ENCODE measurements at regions not wholly inside any gene's neighbourhood (a gene's known extent, or its start where the extent isn't known, plus 50 kb on each side); places are given as distances from the start of the nearest gene placed in this dataset.

DNA sequence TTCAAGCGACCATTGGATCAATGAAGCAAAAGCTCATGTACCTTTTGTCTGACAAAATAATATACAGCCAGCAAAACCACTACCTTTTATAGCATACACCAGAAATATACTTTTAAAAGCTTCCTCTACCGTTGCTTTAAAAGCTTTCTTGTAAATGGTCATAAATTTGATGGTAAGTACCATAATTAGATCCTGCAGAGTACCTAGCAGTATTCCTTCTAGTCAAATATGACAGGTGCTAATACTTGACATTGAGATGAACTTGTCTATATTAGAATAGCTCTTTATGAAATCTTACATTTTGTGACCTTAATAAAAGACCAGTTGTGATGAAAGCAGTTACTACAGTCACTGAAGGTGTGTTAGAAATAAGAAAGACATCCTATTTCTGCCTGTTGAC is 340.5 kb upstream of the ANO3 start:
- DNase-seq: no peak

DNA sequence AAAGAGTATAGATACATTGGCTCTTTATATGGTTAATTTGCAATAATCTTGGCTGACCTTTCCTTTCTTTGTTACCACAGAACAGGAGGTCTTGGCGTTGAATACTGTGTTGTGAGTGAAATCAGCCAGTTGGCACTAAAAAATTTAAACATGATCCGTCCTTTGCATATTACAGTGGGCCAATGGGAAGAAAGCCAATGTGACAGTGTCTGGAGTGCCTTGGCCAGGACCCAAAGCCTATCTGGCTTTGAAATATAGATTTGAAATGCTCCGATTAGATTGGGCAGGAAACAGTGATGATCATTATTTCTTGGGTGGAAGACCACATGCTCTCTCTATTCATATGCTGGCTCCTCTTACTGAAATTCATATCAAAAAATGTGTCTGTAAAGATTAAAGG is 339.6 kb upstream of the ANO3 start:
- DNase-seq: no peak

DNA sequence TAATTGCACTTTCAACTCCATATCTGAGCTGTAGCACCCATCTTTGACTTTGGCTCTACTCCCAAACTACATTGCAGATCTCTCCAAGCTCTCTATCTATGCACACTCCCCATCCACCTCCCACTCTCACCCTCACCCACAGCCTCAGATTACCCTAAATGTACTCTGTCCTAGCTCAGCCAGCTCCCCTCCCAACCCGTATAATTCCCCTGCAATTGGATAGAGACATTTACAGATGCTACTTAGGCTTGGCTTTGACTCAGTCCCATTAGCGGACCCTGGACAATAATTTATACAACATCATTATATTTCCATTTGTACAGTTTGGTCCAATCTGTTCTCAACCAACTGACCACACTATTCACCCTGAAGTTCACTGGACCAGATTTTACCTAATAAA is 338.9 kb upstream of the ANO3 start:
- no peak for DNase-seq

DNA sequence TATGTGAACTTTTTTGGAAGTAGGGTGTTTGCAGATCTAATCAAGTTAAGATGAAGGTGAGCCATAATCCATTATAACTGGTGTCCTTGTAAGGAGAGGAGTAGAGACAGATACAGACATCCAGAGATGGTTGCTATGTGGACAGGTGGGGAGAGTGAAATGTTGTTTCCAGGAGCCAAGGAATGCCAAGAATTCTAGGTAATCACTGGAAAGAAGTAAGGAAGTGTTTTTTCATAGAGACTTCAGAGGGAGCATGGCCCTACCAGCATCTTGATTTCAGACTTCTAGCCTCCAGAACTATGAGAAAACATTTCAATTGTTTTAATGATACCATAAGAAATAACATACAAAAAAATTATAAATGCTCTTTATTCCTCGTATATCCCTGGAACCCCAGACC is 320.5 kb upstream of the ANO3 start:
- DNase-seq: no peak

DNA sequence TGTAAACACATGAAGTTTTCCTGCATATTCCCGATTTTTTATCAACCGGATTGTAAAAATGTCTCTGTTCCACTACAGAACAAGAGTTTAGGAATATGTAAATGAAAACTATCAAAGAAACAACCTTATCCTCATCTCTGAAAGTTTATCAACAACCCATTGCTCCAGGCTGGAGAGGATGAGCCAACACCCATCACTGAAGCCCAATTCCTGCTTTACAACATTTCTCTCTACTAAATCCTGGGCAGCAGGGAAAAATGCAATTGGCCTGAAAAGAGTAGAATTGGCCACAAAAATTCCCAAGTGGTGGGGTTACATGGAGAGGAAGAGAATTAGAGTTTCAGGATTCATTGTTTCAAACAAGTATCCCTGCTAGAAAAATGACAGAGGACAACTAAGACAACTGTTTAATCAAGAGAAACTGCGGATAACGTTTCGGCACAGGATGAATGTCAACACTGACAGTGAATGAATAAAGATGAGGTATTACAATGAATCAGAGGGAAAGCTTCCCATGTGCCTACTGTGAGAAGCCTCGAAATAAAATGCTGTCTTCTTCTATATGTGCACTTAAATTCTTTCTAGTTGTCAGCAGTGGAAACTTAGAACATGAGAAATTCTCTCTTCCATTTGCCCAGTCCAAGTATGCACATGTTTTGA is 317.3 kb upstream of the ANO3 start:
- DNase-seq: no peak

DNA sequence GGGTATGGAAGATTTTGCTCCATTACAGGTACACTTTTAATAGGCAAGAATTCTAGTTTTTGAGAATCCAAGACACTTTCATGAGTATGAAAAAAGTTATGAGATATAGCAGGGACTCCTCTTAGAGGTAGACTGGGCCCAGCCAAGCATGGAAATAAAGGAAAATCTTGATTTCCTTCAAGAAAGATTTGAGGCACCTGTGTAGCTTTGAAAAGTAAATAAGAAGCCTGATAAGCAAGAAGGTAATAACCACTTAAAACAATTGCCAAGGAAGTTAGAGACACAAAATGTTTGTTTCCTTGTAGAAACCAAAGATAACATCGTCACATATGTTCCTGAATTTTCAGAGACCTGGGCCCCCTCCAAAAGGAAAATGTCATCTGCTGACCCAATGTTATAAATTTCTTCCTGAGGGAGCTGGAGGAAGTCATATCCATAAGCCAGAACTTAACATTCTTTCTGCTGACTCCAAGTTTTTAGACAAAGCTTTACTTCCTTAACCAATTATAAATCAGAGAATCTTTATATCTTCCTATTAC is 314.5 kb upstream of the ANO3 start:
- DNase-seq: no peak

DNA sequence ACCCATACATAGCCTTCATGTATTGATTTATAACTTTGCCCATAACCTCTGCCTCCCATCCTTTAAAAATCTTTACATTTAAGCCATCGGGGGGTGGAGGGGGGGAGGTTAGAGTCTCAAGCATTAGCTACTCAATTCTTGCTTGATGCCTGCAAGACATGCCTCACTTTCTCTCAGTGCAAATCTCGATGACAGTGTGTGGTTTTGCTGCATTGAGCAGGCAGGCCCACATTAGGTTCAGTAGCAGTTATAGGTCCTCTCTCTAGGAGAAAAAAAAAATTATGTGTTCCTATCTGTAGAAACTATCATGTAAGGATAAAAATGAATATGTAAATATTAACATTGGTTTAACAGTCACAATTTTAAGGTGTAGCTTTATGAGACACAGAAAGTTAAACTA is 314.0 kb upstream of the ANO3 start:
- DNase-seq: no peak

DNA sequence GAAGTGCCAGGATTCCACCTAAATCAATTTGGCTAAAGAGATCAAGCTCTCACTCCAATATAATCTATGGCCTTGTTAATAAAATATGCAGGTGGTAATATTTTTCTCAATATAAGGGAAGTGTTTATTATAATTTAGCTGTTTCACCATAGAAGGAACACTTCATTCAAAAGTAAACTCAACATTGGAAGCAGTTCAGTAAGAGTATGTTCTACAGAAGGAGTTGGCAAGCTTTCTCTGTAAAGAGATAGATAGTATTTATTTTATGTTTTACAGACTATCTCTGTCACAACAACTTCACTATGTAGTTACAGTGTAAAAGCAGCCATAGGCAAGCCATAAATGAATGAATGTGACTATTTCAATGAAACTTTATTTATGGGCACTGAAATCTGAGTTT is 313.6 kb upstream of the ANO3 start:
- DNase-seq: no peak

DNA sequence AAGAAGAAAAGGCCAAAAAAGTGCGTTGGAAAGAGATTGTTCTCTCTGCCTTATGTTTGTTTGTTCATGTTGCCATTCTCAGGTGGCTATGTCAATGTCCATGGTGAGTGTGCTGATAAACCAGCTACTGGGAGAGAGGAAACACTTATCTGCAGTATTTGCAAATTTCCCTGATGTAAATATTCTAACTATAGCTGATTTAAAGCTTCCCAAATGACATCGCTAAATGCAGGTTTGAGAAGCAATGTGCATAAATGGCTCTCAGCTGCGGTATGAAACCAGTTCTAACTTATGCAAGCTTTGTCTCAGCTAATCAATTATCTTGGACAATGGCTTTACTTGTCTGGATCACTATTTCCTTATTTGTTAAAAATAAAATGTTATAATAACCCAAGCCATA is 312.5 kb upstream of the ANO3 start:
- DNase-seq: no peak

DNA sequence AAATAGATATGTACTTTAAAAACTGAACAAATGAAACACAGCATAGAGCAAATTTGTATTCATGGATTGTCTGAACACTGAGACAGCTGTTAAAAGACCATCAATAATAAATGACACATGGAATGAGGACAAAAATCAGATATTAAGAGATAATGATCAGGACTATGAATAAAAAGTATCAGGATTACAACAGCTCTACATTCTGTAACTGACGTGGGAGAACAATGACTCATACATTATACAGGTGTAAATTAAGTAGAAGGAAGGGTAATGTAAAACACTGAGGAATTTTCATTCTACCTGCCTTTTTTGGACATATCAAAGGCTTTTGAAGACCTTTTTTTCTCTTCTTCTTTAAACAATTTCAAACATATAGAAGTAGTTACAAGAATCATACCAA is 310.9 kb upstream of the ANO3 start:
- no peak for DNase-seq

DNA sequence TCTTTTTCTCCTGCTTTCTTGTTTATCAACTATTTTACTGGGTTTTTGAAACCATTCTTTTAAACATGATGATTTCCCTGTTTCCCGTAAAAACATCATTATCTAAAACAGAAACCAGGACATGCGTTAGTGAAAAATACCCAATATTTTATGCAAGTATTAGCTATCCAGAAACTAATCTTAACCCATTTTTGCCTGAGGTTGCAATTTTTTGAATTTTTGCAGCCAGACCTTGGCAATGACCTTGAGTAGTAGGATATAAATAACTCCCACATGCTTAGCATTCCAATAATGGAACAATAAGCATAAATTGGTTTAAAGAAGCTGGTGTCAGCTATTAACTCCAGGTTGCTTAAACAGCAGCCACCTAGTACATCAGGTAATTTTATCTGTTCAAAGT is 308.9 kb upstream of the ANO3 start:
- DNase-seq: no peak

DNA sequence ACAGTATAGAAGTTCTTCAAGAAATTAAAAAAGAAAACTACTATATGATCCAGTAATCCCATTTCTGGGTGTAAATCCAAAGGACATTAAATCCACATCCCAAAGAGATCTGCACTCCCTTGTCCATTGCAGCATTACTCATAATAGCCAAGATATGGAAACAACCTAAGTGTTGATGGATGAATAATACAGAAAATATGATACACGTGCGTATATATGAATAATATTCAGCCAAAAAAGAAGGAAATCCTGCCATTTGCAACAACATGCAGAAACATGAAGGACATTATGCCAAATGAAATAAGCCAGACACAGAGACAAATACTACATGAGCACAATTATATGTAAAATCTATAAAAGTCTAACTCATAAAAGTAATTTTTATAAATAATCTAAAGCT is 306.3 kb upstream of the ANO3 start:
- no peak for DNase-seq

DNA sequence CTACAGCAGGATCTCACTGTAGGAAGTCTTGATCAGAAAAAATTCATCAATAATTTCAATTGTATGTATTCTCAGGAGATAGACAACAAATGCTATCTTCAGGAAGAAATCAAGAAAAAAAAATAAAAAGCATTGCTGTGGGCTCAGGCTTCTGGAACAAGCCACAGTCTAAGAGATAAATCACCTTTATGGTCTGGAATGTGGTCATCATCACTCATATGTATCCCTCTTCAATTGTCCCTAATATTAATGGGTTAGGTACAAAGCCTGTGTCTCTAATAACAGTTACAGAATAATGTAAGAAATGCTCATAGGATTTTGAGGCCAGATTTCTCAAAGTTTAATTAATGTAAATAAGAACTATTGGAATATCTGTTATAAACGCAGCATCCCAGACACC is 305.9 kb upstream of the ANO3 start:
- DNase-seq: no peak

DNA sequence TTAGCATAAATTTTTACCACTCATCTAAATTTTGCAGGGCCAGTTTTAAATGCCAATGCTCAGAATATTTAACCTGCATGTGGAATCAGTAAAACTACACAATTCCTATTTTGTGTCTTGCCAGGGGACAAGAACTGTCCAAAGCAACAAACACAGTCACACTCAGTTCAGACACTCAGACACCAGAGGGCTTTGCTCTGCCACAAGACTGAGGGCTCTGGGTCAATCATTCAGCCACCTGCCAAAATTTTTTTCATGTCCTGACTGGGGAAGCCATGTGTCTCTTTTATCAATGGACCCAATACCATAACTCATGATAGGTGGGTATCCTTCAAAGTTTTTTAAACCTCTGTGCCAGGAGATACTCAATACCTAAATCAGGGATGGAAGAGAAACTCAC is 304.0 kb upstream of the ANO3 start:
- no peak for DNase-seq

DNA sequence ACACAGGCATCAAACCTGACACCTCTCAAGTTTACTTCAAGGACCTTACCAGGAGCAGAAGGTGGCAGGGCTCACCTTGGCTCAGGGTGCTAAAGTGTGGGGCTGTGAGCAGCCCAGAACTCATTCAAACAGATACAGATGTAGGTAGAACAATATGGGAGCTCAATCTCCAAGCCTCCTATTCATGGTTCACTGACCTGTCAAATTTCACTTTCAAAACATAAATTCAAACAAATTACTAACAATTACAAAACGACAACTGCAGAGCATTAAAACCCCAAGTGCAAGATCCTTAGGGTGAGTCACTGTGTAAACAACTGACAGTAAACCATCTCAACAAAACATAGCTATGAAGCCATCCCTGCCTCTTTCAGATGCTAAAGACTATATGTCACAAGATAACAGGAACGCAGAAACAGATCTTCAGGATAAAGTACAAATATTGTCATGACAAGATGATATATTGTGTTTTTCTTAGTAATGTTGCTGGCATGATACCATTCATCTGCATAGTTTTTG is 303.5 kb upstream of the ANO3 start:
- DNase-seq: no peak

DNA sequence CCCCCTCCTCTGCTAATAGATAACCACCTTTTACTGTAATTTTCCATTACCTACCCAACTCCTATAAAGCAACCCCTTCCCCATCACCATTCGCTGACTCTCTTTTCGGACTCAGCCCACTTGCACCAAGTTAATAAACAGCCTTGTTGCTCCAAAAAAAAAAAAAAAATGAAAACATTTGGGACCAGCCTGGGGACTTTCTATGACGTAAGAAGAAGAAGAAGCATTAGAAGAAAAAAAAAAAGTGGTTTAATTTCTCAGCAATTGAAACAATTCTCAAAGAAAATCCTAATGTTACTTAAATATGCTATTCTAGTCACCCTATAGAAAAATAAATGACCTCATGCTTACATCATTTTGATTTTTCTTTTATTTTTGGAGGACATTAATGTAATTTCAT is 301.5 kb upstream of the ANO3 start:
- DNase-seq: no peak

DNA sequence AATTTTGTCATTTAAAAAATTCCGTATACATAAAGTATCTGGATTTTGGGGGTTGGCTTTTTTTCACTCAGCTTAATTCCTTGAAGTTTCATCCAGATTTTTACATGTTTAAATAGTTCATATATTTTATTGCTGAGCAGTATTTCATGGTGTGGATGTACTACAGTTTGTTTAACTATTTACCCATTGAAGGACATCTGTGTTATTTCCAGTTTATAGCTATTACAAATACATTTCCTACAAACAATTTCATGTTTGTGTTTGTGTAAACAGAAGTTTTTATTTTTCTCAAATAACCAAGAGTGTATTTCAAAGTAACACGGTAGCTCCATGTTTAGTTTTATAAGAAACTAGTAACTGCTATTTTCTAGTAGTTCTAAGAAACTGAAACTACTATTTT is 299.7 kb upstream of the ANO3 start:
- no peak for DNase-seq

DNA sequence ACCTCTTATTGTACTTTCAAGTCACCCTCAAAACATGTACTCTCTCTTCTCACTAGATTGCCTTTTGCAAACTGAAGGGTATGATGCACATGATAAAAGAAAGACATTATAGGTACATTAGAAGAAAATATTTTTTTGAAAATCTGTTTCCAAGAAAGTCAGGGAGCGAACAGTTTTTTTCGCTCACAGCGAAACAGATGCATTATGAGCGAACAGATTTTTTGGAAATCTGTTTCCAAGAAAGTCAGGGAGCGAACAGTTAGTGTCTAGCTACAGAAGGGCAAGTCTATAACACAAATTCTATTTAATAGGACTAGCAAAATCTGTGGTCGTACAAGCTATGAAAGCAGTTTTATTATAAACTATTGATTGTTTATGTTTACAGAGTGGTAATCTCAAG is 296.2 kb upstream of the ANO3 start:
- no peak for DNase-seq

DNA sequence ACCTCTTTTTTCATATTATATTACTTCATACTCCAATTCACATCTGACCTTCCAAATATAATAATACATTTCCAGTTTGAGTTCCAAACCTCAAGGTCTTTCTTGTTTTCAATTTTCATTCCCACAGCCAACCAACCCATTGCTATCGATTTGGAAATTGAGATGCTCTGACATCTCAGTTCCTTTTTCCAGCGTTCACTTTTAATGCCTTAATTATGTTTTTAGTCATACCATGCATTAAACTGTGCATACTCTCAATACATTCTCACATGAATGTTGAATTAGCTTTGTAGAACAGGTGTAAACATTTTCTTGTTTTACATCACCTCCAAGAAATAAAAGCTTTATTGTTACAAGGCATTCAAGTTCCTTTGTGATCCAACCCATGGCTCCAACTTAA is 294.2 kb upstream of the ANO3 start:
- DNase-seq: no peak

DNA sequence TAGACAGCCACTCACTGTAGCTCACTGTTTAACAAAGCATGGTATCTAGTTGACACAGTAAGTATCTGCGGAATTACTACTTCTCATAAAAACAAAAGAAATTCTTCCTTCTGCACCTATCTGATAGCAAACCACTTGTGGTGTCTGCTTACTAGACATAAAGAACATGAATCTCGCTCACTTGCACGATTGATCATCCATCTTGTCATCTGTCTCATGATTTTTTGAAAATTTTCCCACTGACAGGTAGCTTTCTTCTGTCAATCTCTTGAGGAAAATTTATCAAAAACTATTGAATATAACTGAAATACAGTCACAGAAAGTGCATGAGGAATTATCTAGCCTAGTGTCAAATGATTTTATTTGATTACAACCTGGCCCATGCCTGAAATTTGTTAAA is 291.6 kb upstream of the ANO3 start:
- no peak for DNase-seq

DNA sequence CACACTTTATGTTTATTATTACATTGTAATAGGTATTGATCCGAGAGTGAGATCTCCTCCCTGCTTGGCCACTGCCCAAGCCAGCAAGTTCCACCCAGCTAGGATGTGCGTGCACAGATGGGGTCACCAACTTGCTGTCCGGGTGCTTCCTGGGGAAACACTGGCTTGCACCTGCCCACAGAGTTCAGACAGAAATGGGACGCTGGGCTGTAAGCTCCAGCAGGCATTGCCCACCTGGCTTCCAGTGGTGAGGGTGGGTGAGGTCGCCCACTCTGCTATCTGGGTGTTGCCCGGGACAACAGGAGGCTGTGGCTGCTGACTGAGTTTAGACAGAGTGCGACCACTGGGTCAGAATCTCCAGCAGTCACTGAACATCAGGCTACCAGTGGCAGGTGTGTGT is 289.8 kb upstream of the ANO3 start:
- DNase-seq: no peak

DNA sequence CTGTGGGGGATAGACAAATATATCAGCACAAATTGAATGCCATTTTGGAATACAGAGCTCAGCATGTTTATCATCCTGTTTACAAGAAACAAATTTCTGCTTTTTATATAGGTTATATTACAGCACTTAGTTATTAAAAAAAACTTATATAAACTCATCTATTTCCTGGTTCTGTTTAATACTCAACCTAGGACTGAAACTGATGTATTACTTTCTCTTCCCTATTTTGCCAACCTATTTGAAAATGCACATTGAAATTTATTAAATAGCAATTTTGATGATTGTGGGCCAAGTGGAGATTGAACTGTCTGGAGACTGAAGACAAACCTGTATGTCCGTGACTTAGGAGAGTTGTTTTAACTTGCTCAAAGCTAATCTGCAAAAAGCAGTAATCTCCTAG is 288.3 kb upstream of the ANO3 start:
- DNase-seq: no peak

DNA sequence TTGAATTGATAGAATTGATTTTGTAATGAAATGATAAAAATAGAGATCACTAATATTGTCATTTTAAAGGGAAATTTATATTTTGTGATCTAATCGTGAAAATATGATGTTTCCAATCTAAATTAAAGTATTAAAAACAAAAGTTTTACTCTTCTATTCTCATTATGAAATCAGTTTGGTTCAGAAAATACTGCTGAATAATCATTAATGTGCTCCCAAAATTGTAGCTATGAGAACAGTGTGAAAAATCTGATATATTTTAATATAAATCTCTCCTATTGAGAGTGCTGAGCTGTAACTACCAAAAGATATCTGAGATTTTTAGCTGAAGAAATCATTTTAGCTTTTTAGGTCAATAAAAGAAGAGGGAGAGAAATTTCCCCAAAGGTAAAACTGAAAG is 287.5 kb upstream of the ANO3 start:
- DNase-seq: no peak

DNA sequence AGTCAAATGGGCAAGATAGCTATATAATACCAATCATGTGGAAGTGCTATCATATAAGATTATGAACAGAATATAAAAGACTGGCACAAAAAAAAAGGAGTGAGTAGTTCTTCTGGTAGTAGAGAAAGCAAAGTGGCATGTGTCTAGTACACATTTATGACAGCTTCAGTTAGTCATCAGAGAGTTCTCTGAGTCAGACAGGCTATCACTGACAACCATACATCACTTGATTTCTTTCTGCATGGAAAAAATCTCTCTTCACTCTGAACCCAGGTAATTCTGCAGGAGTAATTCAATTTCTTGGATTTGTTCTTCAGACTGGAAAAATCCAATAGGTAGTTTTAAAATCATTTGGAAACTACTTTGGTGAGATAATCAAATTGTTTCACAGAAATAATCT is 286.8 kb upstream of the ANO3 start:
- no peak for DNase-seq

DNA sequence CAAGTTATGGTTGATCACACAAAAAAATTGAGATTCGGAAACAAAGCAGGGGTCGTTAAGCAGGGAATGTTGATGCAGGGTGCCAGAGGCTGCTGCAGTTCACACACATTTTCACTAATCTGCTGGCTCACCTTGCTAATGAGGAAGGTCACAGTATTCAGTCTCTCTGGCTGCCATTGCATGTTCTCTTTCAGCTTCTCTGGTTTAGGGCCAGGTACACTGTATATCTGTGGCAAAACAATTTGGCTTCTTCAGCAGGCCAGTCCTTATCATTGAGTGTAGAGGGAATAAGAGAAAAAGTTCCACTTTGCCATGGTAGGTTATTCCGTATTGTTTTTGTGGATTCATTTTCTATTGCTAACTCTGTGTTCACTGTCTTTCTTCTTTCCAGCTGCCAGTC is 283.7 kb upstream of the ANO3 start:
- no peak for DNase-seq

DNA sequence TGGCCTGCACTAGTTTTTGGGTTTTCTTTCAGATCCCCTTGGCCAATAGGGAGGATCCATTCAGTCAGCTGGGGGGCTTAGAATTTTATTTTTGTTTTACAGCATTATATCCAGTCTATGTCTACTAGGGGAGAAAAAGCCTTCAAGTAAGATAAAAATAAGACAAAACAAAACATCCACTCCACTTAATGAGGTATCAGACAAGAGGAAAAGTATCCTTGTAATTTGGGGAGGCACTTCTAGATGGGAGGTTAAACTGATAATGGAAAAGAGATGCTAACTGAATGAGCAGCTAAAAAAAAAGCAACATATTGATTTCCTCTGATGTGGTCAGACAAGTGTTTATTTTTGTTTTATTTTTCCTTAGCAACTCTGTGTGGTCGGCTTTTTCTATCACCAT is 278.0 kb upstream of the ANO3 start:
- DNase-seq: no peak
